Prostate gland (tissue), 2 donors: ENCODE measurements at regions not wholly inside any gene's neighbourhood (a gene's known extent, or its start where the extent isn't known, plus 50 kb on each side); places are given as distances from the start of the nearest gene placed in this dataset.

Source experiments
- POLR2AphosphoS5 ChIP-seq: sonication (generic); formaldehyde crosslinking; IDR thresholded peaks from one replicate; pipeline ENCODE4 v1.6.1; 2017; ENCODE audit warnings: antibody characterized with exemption
- TF ChIP-seq, protein P1 (sequence below), 4 experiments: fragments of 200-600 bp in 2 of 4; fragments of 450-650 bp in 2 of 4; sonication (generic) in 2 of 4; IDR thresholded peaks; 1 replicate in 3 of 4; 2 replicates in 1 of 4; pipeline ENCODE4 v1.5.1; 2016 to 2019; ENCODE audit warnings: antibody characterized with exemption in 4 of 4, mild to moderate bottlenecking in 2 of 4, moderate library complexity in 2 of 4

DNA sequence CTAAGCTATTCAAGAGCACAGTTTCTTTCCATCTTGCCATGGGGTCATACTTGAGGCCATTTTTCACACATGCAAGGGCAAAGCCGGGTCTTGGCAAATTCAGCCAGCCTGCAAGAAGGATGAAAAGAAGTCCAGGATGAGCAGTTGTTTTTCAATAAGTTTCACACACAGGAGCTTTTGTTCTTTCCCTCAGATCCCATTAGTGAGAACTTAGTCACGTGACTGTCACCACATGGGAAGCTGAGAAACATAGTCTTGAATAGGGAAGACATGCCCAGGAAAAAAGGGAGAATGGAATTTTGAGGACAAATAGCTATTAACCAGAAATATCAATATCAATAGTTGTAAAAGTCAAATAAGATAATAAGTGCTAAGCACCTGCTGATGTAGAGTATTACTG is 137.7 kb downstream of the AHR start:
- no peak for TF ChIP-seq POLR2AphosphoS5
- TF ChIP-seq, protein P1, sequence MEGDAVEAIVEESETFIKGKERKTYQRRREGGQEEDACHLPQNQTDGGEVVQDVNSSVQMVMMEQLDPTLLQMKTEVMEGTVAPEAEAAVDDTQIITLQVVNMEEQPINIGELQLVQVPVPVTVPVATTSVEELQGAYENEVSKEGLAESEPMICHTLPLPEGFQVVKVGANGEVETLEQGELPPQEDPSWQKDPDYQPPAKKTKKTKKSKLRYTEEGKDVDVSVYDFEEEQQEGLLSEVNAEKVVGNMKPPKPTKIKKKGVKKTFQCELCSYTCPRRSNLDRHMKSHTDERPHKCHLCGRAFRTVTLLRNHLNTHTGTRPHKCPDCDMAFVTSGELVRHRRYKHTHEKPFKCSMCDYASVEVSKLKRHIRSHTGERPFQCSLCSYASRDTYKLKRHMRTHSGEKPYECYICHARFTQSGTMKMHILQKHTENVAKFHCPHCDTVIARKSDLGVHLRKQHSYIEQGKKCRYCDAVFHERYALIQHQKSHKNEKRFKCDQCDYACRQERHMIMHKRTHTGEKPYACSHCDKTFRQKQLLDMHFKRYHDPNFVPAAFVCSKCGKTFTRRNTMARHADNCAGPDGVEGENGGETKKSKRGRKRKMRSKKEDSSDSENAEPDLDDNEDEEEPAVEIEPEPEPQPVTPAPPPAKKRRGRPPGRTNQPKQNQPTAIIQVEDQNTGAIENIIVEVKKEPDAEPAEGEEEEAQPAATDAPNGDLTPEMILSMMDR (IDR thresholded peaks at IDR 0.05) = no peak
